HG03135 (cell line): ENCODE measurements at regions not wholly inside any gene's neighbourhood (a gene's known extent, or its start where the extent isn't known, plus 50 kb on each side); places are given as distances from the start of the nearest gene placed in this dataset.

Experiments
- ATAC-seq: cut with Tn5 transposase; IDR thresholded peaks from one replicate; pipeline ENCODE4 v1.9.1; 2021; ENCODE audit warnings: mild to moderate bottlenecking, moderate library complexity; ENCODE audit not compliant: unreplicated experiment

DNA sequence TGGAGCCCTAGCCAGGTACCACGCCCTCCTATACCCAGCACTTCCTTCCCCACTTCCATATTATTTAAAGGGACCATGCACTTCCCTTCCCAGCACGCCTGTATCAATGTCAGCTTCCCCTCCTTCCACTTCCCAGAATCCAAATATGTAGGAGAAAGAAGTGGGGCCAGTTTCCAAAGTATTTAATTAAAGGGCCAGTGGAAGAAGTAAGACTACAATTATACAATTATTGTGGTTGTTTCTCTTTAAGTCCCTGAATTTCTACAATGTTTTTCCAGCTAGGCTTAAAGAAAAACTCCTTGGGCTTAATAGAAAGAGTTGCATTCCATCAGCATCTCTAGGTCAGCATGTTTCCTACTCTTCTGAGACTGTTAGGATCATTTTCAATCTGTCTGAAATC, 515.8 kb downstream of the PREX1 start:
- ATAC-seq, result no peak

- no peak for ATAC-seq
Measured at GRCh38 chr20:48310305-48310704, 517.5 kb downstream of the PREX1 start.

DNA sequence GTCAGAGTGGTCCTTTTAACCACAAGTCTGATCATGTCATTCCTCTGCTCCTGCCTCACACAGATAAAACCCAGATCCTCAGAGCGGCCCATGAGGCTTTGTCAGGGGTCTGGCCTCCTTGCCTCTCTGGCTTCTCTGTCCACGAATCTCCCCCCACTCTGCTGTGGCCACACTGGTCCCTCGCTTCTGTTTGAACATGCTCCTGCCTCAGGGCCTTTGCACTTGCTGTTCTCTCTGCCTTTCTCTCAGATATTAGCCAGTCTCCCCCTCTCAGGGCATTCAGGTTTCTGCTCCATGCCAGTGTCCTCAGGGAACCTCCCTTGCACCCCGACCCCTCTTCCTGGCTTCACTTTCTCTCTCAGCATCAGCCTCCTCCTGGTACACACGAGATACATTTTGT, 518.5 kb downstream of the PREX1 start:
- ATAC-seq, result no peak

DNA sequence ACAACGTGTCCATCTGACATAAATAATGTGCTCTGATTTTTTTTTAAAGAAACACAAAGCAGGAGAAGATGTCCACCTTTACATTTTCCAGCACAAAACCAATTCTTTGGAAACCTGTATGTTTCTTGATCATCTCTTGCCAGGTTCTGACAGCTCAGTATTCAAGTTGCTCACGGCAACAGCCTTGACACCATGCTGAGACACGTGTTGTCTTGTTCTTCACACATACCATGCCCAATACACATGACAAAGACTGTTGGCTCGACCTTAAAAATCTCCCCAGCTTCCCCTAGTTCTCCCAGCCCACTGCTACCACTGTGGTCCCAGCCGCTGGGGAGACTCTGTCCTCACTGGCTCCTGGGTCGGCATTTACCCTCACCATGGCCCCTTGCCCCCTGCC, 518.9 kb downstream of the PREX1 start:
- no peak for ATAC-seq

DNA sequence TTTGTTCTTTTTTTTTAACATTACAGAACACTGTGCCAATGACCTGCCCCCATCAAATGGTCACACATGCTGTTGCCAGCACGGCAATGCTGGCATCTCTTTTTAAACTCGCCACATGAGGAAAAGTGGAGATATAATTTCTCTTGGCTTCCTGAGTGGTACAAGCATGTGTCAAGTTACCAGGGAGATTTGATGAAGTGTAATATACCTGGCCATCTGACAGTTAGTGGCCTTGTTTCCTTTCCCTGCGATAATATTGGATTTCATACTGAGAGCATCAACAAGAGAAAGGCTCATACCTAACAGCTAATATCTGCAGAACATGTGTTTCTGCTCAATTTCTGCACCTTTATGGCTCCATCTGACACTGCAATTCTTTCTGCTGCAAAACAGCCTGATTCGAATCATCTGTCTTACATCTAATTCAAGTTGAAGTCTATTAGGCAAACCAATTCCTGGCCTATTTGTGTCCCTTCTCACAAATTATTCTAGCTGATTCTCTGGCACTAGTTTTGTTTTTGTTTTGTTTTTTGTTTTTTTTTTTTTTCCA, 519.5 kb downstream of the PREX1 start:
- no peak for ATAC-seq

- ATAC-seq, result no peak
Measured at GRCh38 chr20:48307277-48307676, 520.5 kb downstream of the PREX1 start.

DNA sequence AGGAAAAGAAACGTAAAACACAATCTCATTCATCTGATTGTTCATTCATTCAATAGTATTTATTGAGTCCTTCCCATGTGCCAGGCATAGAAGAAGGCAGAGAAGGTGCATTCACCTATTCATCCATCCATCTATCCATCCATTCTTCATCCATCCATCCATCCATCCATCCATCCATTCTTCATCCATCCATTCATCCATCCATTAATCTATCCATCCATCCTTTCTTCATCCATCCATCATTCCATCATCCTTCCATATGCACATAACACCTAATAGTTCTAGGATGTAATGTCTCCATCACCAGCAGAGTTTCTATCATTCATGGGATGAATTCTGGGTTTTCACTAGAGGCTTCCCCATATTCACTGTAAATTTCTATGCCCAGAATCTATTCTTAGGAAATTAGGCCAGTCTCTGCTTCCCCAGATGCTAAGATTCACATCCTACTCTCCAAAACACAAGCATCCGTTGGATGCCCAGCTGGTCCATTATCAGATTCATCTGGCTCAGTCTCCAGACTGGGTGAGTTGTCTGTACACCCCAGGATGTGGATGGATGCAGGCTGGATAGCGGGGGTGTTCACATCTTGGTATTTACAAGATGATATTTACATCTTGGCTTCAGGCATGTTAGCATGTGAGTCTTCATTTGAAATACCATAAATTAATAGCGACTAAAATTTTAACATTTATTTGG, 517.7 kb upstream of the SULF2 start:
- ATAC-seq, result no peak

DNA sequence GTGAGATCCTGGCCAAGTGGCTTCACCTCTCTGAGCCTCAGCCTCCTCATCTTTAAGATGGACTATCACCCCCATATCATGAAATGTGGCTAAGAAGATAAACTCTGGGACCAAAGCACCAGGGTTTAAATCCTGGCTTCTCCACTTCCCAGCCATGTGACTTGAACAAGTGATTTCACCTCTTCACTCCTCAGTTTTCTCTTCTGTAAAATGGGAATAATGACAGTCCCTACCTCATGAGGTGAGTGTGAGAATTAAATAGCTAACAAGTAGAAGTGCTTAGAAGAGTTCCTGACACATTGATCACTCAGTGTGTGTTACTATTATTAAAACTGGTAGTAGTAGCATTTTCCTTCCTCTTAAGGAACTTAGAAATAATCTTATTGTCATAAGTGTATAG, 516.9 kb upstream of the SULF2 start:
- ATAC-seq, result no peak

GRCh38 chr20:48301189-48301588, 515.9 kb upstream of the SULF2 start:
- no peak for ATAC-seq

GRCh38 chr20:48300529-48300928, 515.2 kb upstream of the SULF2 start:
- no peak for ATAC-seq

- no peak for ATAC-seq
Measured at GRCh38 chr20:48298851-48299484, 513.7 kb upstream of the SULF2 start.

DNA sequence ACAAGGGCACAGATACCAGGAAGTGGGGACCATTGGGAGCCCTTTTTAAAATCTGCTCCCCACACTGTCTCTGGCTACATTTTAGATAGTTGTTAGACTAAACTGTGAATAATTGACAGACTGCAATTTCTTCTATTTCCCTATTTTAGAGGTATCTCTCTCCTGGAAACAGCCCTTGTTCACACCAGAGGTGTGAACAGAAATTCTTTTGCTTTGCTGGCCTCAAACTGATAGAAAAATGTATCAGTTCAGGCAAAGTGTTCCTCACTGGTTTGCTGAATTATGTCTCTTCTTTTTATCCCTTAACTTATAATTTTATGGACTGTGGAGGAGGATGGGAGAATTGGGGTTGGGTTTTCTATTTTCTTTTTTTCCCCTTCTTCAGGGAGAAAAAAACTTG, 513.2 kb upstream of the SULF2 start:
- ATAC-seq, result no peak

DNA sequence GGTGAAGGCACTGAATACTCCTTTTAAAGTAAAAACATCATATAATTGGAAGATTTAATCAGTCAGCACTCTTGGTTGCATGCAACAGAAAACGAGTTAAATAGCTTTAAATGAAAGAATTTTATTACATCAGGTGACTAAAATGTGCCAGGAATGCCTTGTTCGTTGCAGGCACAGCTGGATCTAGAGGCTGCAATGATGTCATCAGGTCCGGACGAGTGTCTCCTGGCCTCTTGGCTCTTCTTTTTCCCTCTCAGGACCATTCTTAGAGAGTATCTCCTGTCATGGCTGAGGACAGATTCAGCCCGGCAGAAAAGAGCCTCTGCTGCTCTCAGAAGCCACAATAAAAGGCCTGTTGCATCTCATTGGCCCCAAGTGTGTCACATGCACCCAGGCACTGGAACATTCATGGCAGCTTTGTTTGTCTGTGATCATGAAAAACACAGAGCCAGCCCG, 510.7 kb upstream of the SULF2 start:
- ATAC-seq, result no peak

DNA sequence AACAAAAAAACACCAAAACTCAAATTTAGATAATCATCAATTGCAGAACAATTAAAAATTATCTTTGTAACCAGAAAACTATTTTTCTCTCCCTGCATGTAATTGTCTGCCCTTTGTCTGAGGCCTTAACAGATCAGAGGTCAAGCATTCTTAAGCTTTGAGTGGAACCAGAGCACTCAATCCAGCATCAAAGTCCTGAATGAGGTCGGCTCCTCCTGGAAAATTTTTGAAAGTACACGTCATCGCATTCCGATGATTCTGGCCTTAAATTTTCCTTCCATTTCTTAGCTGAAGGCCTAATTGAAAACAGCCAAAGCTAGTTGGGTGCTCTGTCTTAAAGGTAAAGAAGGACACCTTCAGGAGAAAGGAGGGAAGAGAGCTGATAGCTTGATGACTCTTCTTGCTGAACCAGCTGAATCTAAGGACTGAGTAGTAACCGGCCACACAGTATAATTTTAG, 510.2 kb upstream of the SULF2 start:
- no peak for ATAC-seq

DNA sequence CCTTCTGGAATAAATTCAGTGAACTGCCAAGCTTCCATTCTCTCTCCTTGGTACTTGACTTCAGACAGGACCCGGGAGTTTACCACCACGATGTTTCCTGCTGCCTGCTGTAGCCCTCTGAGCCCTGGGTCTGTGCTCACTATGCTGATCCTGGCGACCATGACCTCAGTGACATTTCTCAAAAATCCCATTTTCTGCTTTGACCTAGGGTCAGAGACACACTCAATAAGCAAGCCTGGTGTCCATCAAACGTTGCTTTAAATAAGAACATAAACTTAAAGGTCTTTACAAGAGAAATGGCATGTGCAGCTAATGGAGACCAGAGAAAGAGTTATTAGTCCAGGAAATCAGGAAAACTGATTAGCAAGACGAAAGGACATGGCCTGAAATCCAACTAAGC, 509.7 kb upstream of the SULF2 start:
- ATAC-seq, result no peak

DNA sequence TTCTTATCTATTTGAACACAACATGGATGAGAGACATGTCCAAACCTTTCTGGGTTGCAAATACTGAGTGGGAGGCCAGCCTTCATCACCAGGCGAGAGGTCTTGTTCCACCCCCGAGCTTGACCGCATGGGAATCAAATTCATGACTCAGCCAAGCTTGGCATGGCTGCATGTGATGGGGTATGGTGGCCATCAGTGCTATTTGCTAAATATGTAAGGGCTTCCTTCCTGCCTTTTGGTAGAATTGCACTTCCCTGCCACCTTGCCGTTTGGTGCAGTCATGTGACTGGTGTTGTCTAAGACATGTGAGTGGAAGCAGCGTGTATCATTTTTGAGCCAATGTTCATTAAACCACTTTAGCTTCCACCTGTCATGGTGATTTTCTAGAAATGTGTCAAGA, 508.9 kb upstream of the SULF2 start:
- ATAC-seq, result no peak

DNA sequence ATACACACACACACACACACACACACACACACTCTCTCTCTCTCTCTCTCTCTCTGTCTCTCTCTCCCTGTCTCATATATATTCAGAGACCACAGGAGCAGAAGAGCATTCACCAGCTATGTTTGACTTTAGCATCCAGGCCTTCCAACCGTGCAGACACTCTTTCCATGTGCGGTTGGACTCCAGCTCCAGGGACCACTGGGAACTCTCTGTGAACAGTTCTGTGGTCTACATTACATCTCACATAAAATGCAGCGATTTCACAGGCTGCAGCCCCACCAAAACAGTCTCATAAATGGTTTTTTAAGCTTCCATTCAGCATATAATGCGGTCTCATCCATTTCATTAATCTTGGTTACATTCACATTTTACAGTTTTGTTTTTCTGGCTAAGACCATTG, 508.4 kb upstream of the SULF2 start:
- ATAC-seq, result no peak

DNA sequence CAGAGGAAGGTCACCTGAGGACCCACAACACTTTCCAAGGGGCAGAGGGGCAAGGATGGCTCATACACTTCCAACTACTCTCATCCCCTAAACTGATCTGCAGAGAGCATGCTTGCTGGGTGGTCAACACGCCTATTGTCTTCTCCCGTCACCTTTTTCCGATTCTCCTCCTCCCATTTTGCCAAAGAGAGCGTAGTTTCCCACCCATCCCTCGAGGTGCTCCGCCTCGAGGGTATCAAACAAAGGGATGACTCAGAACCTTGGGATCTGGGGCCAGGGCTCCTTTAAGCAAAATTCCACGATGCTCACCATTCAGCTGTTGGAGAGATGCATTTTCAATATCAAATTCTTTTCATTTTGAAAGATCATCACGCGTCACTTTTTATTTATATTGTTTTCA, 507.5 kb upstream of the SULF2 start:
- ATAC-seq, result no peak

- ATAC-seq, result no peak
Measured at GRCh38 chr20:48291896-48292295, 506.6 kb upstream of the SULF2 start.

GRCh38 chr20:48288930-48289507, 503.7 kb upstream of the SULF2 start:
- ATAC-seq, result no peak

DNA sequence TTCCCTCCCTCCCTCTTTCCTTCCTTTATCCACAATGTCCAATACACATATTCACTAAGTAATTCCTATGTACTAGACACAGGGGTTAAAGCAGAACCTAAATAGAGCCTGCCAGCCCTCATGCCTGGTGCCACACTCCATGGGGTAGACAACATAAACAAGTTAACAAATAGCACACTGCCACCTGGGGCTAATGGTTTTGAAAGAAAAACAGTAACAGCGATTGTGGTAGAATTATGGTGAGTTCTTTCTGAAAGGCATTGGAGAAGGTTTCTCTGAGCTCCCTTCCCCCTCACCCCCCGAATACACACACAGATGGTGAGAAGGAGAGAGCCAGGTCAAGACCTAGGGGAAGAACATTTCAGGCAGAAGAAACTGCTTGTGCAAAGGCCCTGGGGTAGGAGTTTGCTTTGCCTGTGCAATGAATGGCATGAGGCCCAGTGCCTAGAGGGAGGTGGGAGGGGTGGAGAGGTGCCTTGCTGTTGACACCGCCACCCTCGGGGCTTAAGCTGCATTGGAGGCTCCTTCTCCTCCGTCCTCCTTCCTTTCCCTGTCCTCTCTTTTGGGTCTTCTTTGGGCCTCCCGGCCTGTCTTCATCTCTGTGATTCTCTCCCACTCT, 502.4 kb upstream of the SULF2 start:
- ATAC-seq, result no peak
